ENCODE measurements at regions not wholly inside any gene's neighbourhood (a gene's known extent, or its start where the extent isn't known, plus 50 kb on each side); places are given as distances from the start of the nearest gene placed in this dataset.

DNA sequence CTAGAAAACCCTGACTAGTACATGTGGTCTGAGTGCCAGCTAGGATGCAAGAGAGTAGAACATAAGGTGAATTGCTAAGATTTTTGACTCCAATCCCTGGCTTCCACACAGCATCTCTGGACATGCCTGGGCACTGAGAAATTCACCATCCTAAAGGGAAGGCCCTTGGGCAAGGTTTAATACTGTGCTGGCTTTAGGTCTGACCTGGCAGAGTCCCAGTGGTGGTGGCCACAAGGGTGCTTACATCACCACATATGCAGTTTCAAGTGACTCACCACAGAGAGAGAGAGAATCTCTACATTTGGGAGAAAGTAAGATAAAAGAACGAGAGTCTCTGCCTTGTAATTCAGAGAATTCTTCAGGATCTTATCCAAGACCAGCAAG, 661.6 kb upstream of the C9orf72 start:
- TF ChIP-seq SIN3A (IDR thresholded peaks at IDR 0.05; ENCODE audit: borderline replicate concordance, insufficient read depth, low read depth, low read length) = no peak
- TF ChIP-seq, protein P1, sequence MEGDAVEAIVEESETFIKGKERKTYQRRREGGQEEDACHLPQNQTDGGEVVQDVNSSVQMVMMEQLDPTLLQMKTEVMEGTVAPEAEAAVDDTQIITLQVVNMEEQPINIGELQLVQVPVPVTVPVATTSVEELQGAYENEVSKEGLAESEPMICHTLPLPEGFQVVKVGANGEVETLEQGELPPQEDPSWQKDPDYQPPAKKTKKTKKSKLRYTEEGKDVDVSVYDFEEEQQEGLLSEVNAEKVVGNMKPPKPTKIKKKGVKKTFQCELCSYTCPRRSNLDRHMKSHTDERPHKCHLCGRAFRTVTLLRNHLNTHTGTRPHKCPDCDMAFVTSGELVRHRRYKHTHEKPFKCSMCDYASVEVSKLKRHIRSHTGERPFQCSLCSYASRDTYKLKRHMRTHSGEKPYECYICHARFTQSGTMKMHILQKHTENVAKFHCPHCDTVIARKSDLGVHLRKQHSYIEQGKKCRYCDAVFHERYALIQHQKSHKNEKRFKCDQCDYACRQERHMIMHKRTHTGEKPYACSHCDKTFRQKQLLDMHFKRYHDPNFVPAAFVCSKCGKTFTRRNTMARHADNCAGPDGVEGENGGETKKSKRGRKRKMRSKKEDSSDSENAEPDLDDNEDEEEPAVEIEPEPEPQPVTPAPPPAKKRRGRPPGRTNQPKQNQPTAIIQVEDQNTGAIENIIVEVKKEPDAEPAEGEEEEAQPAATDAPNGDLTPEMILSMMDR (IDR thresholded peaks at IDR 0.05) = no peak
- TF ChIP-seq, protein P2, sequence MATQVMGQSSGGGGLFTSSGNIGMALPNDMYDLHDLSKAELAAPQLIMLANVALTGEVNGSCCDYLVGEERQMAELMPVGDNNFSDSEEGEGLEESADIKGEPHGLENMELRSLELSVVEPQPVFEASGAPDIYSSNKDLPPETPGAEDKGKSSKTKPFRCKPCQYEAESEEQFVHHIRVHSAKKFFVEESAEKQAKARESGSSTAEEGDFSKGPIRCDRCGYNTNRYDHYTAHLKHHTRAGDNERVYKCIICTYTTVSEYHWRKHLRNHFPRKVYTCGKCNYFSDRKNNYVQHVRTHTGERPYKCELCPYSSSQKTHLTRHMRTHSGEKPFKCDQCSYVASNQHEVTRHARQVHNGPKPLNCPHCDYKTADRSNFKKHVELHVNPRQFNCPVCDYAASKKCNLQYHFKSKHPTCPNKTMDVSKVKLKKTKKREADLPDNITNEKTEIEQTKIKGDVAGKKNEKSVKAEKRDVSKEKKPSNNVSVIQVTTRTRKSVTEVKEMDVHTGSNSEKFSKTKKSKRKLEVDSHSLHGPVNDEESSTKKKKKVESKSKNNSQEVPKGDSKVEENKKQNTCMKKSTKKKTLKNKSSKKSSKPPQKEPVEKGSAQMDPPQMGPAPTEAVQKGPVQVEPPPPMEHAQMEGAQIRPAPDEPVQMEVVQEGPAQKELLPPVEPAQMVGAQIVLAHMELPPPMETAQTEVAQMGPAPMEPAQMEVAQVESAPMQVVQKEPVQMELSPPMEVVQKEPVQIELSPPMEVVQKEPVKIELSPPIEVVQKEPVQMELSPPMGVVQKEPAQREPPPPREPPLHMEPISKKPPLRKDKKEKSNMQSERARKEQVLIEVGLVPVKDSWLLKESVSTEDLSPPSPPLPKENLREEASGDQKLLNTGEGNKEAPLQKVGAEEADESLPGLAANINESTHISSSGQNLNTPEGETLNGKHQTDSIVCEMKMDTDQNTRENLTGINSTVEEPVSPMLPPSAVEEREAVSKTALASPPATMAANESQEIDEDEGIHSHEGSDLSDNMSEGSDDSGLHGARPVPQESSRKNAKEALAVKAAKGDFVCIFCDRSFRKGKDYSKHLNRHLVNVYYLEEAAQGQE (IDR thresholded peaks at IDR 0.05; ENCODE audit: insufficient read depth in 1 of 2, low read depth in 2 of 2, low read length in 1 of 2) = no peak
- no peak for TF ChIP-seq POLR2AphosphoS5 (IDR thresholded peaks at IDR 0.05; ENCODE audit: low read depth, low read length)
